GM12872 (cell line): ENCODE measurements at regions not wholly inside any gene's neighbourhood (a gene's known extent, or its start where the extent isn't known, plus 50 kb on each side); places are given as distances from the start of the nearest gene placed in this dataset.

Experiments
- CTCF ChIP-seq: IDR thresholded peaks from 3 replicates; pipeline ENCODE4 v1.5.1; 2011; ENCODE audit warnings: low read depth, mild to moderate bottlenecking, low read length, moderate library complexity; ENCODE audit not compliant: insufficient read depth

- TF ChIP-seq CTCF: no peak
Measured at GRCh38 chr4:123807866-123808265, 411.3 kb downstream of the SPRY1 start.

- no peak for TF ChIP-seq CTCF
Measured at GRCh38 chr4:123809864-123810263, 413.3 kb downstream of the SPRY1 start.

DNA sequence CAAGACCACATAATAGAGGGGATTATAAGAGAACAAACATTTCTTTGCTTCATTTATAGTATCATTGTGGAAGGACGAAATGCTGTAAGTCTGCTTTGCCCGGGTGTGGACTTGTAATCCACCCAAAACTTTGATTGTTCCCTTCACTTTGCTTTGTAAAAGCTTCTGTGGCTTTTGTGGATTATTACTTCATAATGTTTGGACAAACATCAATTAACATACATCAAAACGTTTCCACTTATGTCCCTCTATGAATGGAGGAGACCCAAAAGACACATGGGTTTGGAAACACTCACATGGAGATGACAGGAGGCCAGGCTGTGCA lies 415.4 kb downstream of the SPRY1 start:
- no peak for TF ChIP-seq CTCF

- TF ChIP-seq CTCF: no peak
Measured at GRCh38 chr4:123813901-123814300, 417.3 kb downstream of the SPRY1 start.

- TF ChIP-seq CTCF: no peak
Measured at GRCh38 chr4:123816462-123816861, 419.9 kb downstream of the SPRY1 start.

DNA sequence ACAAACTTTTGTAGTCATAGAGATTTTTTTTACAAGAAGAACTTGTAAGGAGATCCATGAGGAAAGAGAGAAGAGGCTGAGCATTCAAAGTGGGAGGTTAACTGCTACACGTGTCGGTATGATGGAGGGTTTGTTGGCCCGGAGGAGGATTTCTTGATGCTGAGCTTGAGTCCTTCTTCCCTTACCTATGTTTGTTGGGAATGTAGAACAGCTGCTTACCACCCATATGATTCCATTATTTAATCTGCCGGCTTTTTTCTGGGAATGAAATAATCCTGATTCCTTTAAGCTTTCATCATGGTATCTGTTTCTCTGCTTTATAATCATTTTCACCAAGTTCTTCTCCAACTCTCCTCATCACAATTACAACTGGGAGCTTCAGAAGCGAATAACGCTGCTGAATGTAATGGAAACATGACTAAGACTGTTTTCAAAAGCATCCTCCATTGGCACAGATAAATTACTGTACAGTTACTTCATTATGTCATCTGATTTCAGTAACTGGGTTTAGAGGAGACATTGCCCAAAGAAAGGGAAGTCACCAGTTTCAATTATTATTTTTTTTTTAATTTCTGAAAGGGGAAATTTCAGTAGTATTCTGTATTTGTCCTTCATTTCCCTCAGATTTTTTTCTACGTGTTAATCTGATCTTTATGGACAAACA lies 420.6 kb downstream of the SPRY1 start:
- TF ChIP-seq CTCF: no peak

DNA sequence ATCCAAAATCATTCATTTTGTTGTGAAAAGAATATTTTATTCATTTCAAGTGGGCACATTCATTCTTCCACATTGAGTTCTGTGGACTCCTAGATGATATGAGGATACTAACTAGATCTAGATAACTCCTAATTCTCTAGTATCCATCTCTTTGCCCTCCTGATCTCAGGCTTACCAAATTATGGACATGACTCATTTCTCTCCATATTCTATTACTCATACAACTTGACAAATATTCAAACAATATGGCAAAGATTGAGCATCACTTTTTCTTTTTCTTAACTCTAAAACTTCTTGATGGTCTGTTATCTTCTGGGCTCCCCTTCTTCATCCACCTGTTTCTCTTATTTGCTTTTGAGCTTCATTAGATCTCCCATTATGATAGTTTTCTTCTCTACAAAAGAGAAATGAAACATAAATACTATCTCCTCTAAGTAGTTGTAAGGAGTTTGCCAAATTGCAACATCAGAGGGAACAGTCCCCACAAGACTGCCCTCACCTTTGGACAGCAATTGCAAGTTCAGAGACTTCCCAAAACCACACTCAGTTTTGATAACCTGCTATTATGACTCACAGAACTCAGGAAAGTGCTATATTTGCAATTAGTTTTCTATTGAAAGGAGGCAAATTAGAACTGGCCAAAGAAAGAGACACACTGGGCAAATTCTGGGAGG lies 422.9 kb downstream of the SPRY1 start:
- no peak for TF ChIP-seq CTCF
